ENCODE measurements at regions not wholly inside any gene's neighbourhood (a gene's known extent, or its start where the extent isn't known, plus 50 kb on each side); places are given as distances from the start of the nearest gene placed in this dataset.

GRCh38 chr20:52748990-52749389 lies 223.2 kb upstream of the TSHZ2 start:
- Mint-ChIP-seq H3K36me3 (no peaks in the 10 kb centered on the region), H3K4me1 (no peaks in the 10 kb centered on the region), H3K9me3 (peaks cover 0 to 7% (median 0%) of the 10 kb centered on the region in 7 donors), H3K4me3 (no peak overlapping the region), H3K27ac (no peak overlapping the region), H3K27me3 (ENCODE audit: low read depth in 3 of 3) (peaks cover 0 to 3% (median 0%) of the 10 kb centered on the region in 3 donors)
- DNase-seq, result no peak
- TF ChIP-seq CTCF (IDR thresholded peaks at IDR 0.05), result no peak
- no peak overlapping the region for H3K9ac ChIP-seq (ENCODE audit: insufficient read depth, low read length, poor library complexity, severe bottlenecking)
- H3K27ac ChIP-seq (ENCODE audit: low read depth in 1 of 2, low read length in 2 of 2), result no peak overlapping the region
- no peaks in the 10 kb centered on the region for H3K27me3 ChIP-seq (ENCODE audit: control insufficient read depth in 2 of 2, insufficient read depth in 2 of 2, low read length in 2 of 2)
- no CpG with 5 or more reads among the region's 1 CpG for WGBS (ENCODE audit: insufficient coverage)
- no peaks in the 10 kb centered on the region for H3K79me2 ChIP-seq (ENCODE audit: insufficient read depth, low read length)
- H3K4me2 ChIP-seq (replicated peaks; ENCODE audit: extremely low read depth, low read length, poor library complexity, severe bottlenecking), result no peak overlapping the region
- no peak overlapping the region for H3K4me3 ChIP-seq (replicated peaks in 1 of 3; ENCODE audit: low read depth in 2 of 3, low read length in 3 of 3)
- H3K36me3 ChIP-seq (replicated peaks in 1 of 2; ENCODE audit: control insufficient read depth in 1 of 2, insufficient read depth in 2 of 2, low read length in 2 of 2), result no peaks in the 10 kb centered on the region
- no peaks in the 10 kb centered on the region for H4K20me1 ChIP-seq (ENCODE audit: insufficient read depth, low read length)
- intact Hi-C loops (cut with micrococcal nuclease), result no loop called here
- H2AFZ ChIP-seq (ENCODE audit: insufficient read depth, low read depth, low read length, poor library complexity, severe bottlenecking), result no peak overlapping the region
- H3K4me1 ChIP-seq (ENCODE audit: control insufficient read depth in 1 of 2, insufficient read depth in 2 of 2, low read length in 2 of 2), result no peaks in the 10 kb centered on the region
- peaks cover 0 to 3% of the 10 kb centered on the region in 2 donors for H3K9me3 ChIP-seq (replicated peaks in 1 of 2; ENCODE audit: control insufficient read depth in 1 of 2, insufficient read depth in 1 of 2, low read length in 2 of 2)

GRCh38 chr20:52748285-52748932 lies 223.7 kb upstream of the TSHZ2 start:
- no peaks in the 10 kb centered on the region for H3K79me2 ChIP-seq (ENCODE audit: insufficient read depth, low read length)
- H3K4me2 ChIP-seq (replicated peaks; ENCODE audit: extremely low read depth, low read length, poor library complexity, severe bottlenecking), result no peak overlapping the region
- H3K9me3 ChIP-seq (replicated peaks in 1 of 2; ENCODE audit: control insufficient read depth in 1 of 2, insufficient read depth in 1 of 2, low read length in 2 of 2), result peaks cover 0 to 3% of the 10 kb centered on the region in 2 donors
- Mint-ChIP-seq H3K27me3 (ENCODE audit: low read depth in 3 of 3) (peaks cover 0 to 3% (median 2%) of the 10 kb centered on the region in 3 donors), H3K36me3 (no peaks in the 10 kb centered on the region), H3K9me3 (peaks cover 0 to 7% (median 1%) of the 10 kb centered on the region in 7 donors), H3K4me1 (no peaks in the 10 kb centered on the region), H3K4me3 (no peak overlapping the region), H3K27ac (no peak overlapping the region)
- H4K20me1 ChIP-seq (ENCODE audit: insufficient read depth, low read length), result no peaks in the 10 kb centered on the region
- no peaks in the 10 kb centered on the region for H3K4me1 ChIP-seq (ENCODE audit: control insufficient read depth in 1 of 2, insufficient read depth in 2 of 2, low read length in 2 of 2)
- intact Hi-C loops (cut with micrococcal nuclease), result no loop called here
- no peak overlapping the region for H3K4me3 ChIP-seq (replicated peaks in 1 of 3; ENCODE audit: low read depth in 2 of 3, low read length in 3 of 3)
- DNase-seq, result no peak
- no peaks in the 10 kb centered on the region for H3K36me3 ChIP-seq (replicated peaks in 1 of 2; ENCODE audit: control insufficient read depth in 1 of 2, insufficient read depth in 2 of 2, low read length in 2 of 2)
- H3K9ac ChIP-seq (ENCODE audit: insufficient read depth, low read length, poor library complexity, severe bottlenecking), result no peak overlapping the region
- TF ChIP-seq CTCF (IDR thresholded peaks at IDR 0.05), result no peak
- WGBS (ENCODE audit: insufficient coverage), result 100% methylated on average over 2 of the region's 12 CpGs
- no peak overlapping the region for H3K27ac ChIP-seq (ENCODE audit: low read depth in 1 of 2, low read length in 2 of 2)
- H3K27me3 ChIP-seq (ENCODE audit: control insufficient read depth in 2 of 2, insufficient read depth in 2 of 2, low read length in 2 of 2), result no peaks in the 10 kb centered on the region
- H2AFZ ChIP-seq (ENCODE audit: insufficient read depth, low read depth, low read length, poor library complexity, severe bottlenecking), result no peak overlapping the region

Measured in CD14-positive monocyte (primary cell).